IPS-15b (cell line): ENCODE measurements at regions not wholly inside any gene's neighbourhood (a gene's known extent, or its start where the extent isn't known, plus 50 kb on each side); places are given as distances from the start of the nearest gene placed in this dataset.

Experiments used
- H3K27me3 ChIP-seq: one replicate; pipeline ENCODE4 v1.6.1; 2013; ENCODE audit warnings: low read length; ENCODE audit not compliant: control insufficient read depth, insufficient read depth
- H3K36me3 ChIP-seq: one replicate; pipeline ENCODE4 v1.6.1; 2013; ENCODE audit warnings: low read length; ENCODE audit not compliant: control insufficient read depth, insufficient read depth
- H3K4me1 ChIP-seq: one replicate; pipeline ENCODE4 v1.6.1; 2013; ENCODE audit warnings: mild to moderate bottlenecking, low read length; ENCODE audit not compliant: control insufficient read depth, insufficient read depth
- H3K4me3 ChIP-seq: one replicate; pipeline ENCODE4 v1.5.1; 2013; ENCODE audit warnings: low read depth, low read length
- H3K9ac ChIP-seq: one replicate; pipeline ENCODE4 v1.6.1; 2013; ENCODE audit warnings: low read depth, mild to moderate bottlenecking, low read length
- H3K9me3 ChIP-seq: one replicate; pipeline ENCODE4 v1.6.1; 2013; ENCODE audit warnings: mild to moderate bottlenecking, low read length; ENCODE audit not compliant: control insufficient read depth, insufficient read depth

GRCh38 chr14:29126361-29126760 is 359.8 kb downstream of the FOXG1 start:
- H3K9me3 ChIP-seq: no peaks in the 10 kb centered on the region
- H3K9ac ChIP-seq: no peak overlapping the region
- H3K36me3 ChIP-seq: no peaks in the 10 kb centered on the region
- H3K27me3 ChIP-seq: no peaks in the 10 kb centered on the region
- H3K4me1 ChIP-seq: no peaks in the 10 kb centered on the region
- H3K4me3 ChIP-seq: no peak overlapping the region

GRCh38 chr14:29126865-29127264 is 360.3 kb downstream of the FOXG1 start:
- H3K36me3 ChIP-seq: no peaks in the 10 kb centered on the region
- no peak overlapping the region for H3K9ac ChIP-seq
- H3K9me3 ChIP-seq: no peaks in the 10 kb centered on the region
- H3K4me1 ChIP-seq: no peaks in the 10 kb centered on the region
- H3K27me3 ChIP-seq: no peaks in the 10 kb centered on the region
- no peak overlapping the region for H3K4me3 ChIP-seq

- Histone ChIP-seq H3K9ac (no peak overlapping the region), H3K4me1 (no peaks in the 10 kb centered on the region), H3K27me3 (no peaks in the 10 kb centered on the region), H3K36me3 (no peaks in the 10 kb centered on the region), H3K9me3 (no peaks in the 10 kb centered on the region), H3K4me3 (no peak overlapping the region)
Observed at GRCh38 chr14:29140016-29140415, 373.4 kb downstream of the FOXG1 start.

- Histone ChIP-seq H3K4me1 (no peaks in the 10 kb centered on the region), H3K27me3 (no peaks in the 10 kb centered on the region), H3K4me3 (no peak overlapping the region), H3K36me3 (no peaks in the 10 kb centered on the region), H3K9ac (no peak overlapping the region), H3K9me3 (no peaks in the 10 kb centered on the region)
Observed at GRCh38 chr14:29144621-29145020, 378.0 kb downstream of the FOXG1 start.

- Histone ChIP-seq H3K27me3 (no peaks in the 10 kb centered on the region), H3K9me3 (no peaks in the 10 kb centered on the region), H3K9ac (no peak overlapping the region), H3K36me3 (no peaks in the 10 kb centered on the region), H3K4me3 (no peak overlapping the region), H3K4me1 (no peaks in the 10 kb centered on the region)
Observed at GRCh38 chr14:29148221-29148620, 381.6 kb downstream of the FOXG1 start.

- H3K9me3 ChIP-seq: no peaks in the 10 kb centered on the region
- H3K4me1 ChIP-seq: no peaks in the 10 kb centered on the region
Observed at GRCh38 chr14:29149798-29150197, 383.2 kb downstream of the FOXG1 start.

GRCh38 chr14:29150659-29151058 is 384.1 kb downstream of the FOXG1 start:
- Histone ChIP-seq H3K4me1 (no peaks in the 10 kb centered on the region), H3K27me3 (no peaks in the 10 kb centered on the region), H3K9ac (no peak overlapping the region), H3K4me3 (no peak overlapping the region), H3K36me3 (no peaks in the 10 kb centered on the region), H3K9me3 (no peaks in the 10 kb centered on the region)

More at GRCh38 chr14:29149798-29150197, 383.2 kb downstream of the FOXG1 start:
- no peak overlapping the region for H3K4me3 ChIP-seq
- no peaks in the 10 kb centered on the region for H3K36me3 ChIP-seq
- H3K27me3 ChIP-seq: no peaks in the 10 kb centered on the region
- H3K9ac ChIP-seq: no peak overlapping the region

GRCh38 chr14:29156096-29156495 is 389.5 kb downstream of the FOXG1 start:
- H3K9me3 ChIP-seq: no peaks in the 10 kb centered on the region
- no peaks in the 10 kb centered on the region for H3K4me1 ChIP-seq
- no peaks in the 10 kb centered on the region for H3K36me3 ChIP-seq
- H3K9ac ChIP-seq: no peak overlapping the region
- H3K27me3 ChIP-seq: no peaks in the 10 kb centered on the region
- no peak overlapping the region for H3K4me3 ChIP-seq

- Histone ChIP-seq H3K4me3 (no peak overlapping the region), H3K9me3 (no peaks in the 10 kb centered on the region), H3K4me1 (no peaks in the 10 kb centered on the region), H3K9ac (no peak overlapping the region), H3K36me3 (no peaks in the 10 kb centered on the region), H3K27me3 (no peaks in the 10 kb centered on the region)
Observed at GRCh38 chr14:29161593-29161992, 395.0 kb downstream of the FOXG1 start.

GRCh38 chr14:29163109-29163508 is 396.5 kb downstream of the FOXG1 start:
- Histone ChIP-seq H3K9me3 (no peaks in the 10 kb centered on the region), H3K4me3 (no peak overlapping the region), H3K4me1 (no peaks in the 10 kb centered on the region), H3K36me3 (no peaks in the 10 kb centered on the region), H3K27me3 (no peaks in the 10 kb centered on the region), H3K9ac (no peak overlapping the region)

GRCh38 chr14:29165431-29165830 is 398.8 kb downstream of the FOXG1 start:
- H3K9me3 ChIP-seq: no peaks in the 10 kb centered on the region
- H3K27me3 ChIP-seq: no peaks in the 10 kb centered on the region
- no peak overlapping the region for H3K9ac ChIP-seq
- no peaks in the 10 kb centered on the region for H3K36me3 ChIP-seq
- no peak overlapping the region for H3K4me3 ChIP-seq
- no peaks in the 10 kb centered on the region for H3K4me1 ChIP-seq

GRCh38 chr14:29166507-29166906 is 399.9 kb downstream of the FOXG1 start:
- H3K27me3 ChIP-seq: no peaks in the 10 kb centered on the region

GRCh38 chr14:29168149-29168548 is 401.6 kb downstream of the FOXG1 start:
- Histone ChIP-seq H3K9ac (no peak overlapping the region), H3K4me1 (no peaks in the 10 kb centered on the region), H3K4me3 (no peak overlapping the region), H3K9me3 (no peaks in the 10 kb centered on the region), H3K36me3 (no peaks in the 10 kb centered on the region), H3K27me3 (no peaks in the 10 kb centered on the region)

More at GRCh38 chr14:29166507-29166906, 399.9 kb downstream of the FOXG1 start:
- Histone ChIP-seq H3K36me3 (no peaks in the 10 kb centered on the region), H3K9ac (no peak overlapping the region), H3K4me3 (no peak overlapping the region), H3K9me3 (no peaks in the 10 kb centered on the region), H3K4me1 (no peaks in the 10 kb centered on the region)
